Inferior parietal cortex (tissue), 1 donor: ENCODE measurements at regions not wholly inside any gene's neighbourhood (a gene's known extent, or its start where the extent isn't known, plus 50 kb on each side); places are given as distances from the start of the nearest gene placed in this dataset.
"Not testable (repeated sequence)": the region's sequence is repeated elsewhere in the genome, so short reads cannot be mapped to it uniquely, and the experiment has no call there.

Experiments used
- DNase-seq: peaks from one replicate; pipeline ENCODE4 v3.0.0-alpha.2; 2016; ENCODE audit errors: extremely low spot score

DNA sequence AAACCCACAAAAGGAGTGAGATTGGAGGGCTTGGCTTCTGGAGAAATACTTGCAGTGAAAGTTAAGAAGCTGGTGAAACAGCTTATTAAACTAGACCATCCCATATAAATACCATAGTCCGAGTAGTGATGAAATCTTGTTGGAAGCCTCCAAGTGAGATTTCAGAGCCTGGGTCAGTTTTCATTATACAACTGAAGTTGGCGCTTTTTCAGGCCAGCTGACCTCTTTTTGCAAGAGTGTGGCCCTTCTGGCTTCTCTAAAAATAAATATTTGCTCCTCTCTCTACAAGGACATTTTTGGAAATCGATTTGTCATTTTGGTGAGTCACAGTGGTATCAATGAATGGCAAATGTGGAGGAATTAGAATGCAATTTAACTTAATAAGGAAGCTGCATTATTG is 51.2 kb upstream of the THRB start:
- DNase-seq, result no peak

DNA sequence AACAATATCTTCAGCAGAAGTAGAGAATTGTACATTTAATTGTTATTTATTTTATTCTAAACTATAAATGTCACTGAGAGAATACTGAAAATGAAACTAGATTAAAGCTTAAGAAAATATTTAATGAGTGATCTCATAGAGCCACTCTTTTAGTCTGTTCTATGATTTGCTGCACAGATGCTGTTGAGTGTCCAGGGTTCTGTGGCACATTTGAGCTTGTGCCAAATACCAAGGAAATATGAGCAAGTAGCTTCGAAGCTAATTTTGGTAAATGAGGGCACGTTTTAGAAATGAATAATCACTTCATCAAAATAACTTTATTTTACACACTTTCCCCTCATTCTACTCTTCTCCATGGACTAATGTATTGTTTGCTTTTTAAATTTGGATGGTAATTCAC is 53.6 kb upstream of the THRB start:
- DNase-seq, result no peak

DNA sequence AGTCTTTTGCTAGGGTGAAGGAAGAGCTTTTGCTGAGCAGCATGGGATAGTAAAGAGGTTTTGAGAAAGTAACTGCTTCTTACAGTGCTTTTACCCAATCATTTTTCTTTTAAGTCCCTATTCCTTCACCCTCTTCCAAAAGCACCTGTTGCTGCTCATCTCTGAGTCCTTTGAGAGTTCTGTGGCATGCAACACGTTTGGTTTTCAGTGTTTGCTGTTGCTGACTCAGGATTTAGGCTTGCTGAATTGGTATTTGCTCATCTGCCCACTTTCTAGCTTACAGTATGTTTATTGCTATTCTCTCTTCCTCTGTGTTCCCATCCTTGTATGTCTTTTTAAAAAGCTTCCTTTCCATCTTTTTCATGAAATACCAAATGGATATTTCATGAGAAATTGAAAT is 55.9 kb upstream of the THRB start:
- DNase-seq, result no peak

DNA sequence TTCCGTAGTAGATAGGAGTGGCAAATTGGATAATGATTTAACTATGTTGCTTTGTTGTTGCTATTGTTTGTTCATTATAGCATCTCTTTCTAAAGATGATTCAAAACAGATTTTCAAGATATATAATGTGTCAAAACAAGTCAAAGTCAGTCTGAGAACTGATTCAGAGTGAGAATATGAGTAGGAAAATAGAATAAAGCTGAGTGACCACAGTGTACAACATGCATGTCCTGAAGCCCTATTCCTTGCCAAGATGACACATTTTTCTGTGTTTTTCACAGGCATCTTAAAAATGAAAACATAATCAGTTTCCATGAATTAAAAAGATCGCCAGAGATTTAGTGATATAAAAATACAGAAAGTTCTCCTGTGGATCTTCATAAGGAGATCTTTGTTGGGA is 57.0 kb upstream of the THRB start:
- no peak for DNase-seq

DNA sequence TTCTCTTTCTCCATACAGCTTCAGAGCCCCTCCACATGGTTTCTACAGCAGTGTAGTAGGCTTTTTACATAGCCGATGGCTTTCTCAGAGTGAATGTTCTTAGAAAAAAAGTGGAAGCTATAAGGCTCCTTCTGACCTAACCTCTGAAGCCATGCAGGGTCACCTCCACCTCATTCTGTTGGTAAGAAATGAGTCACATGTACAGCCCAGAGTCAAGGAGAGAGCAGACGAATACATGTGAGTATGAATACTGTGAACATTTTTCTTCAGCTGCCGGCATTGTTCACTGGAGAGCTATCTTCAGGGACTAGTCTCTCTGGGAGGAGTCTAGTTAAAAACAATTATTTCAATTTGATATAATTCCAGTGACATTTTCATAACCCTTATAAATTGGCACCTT is 68.2 kb upstream of the THRB start:
- DNase-seq, result no peak

DNA sequence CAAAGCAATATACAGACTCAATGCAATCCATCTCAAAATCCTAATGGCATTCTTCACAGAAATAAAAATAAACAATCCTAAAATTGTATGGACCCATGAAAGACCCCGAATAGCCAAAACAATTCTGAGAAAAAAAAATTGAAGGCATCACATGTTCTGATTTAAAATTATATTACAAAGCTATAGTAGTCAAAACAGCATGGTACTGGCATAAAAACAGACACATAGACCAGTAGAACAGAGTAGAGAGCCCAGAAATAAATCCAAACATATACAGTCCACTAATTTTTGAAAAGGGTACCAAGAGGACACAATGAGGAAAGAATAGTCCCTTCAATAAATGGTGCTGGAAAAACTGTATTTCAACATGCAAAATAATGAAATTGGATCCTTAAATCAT is 70.4 kb upstream of the THRB start:
- DNase-seq, result no peak

DNA sequence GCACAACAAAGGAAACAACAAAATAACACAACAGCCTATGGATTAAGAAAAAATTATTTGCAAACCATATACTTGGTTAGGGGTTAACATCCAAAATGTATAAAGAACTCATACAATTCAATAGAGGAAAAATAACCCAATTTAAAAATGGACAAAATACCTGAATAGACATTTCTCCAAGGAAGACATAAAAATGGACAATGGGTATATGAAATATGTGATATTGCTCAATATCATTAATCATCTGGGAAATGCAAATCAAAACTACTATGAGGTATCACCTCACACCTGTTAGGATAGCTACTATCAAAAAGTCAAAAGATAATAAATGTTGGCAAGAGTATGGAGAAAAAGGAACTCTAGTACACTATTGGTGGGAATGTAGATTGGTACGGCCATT is 71.0 kb upstream of the THRB start:
- no peak for DNase-seq

DNA sequence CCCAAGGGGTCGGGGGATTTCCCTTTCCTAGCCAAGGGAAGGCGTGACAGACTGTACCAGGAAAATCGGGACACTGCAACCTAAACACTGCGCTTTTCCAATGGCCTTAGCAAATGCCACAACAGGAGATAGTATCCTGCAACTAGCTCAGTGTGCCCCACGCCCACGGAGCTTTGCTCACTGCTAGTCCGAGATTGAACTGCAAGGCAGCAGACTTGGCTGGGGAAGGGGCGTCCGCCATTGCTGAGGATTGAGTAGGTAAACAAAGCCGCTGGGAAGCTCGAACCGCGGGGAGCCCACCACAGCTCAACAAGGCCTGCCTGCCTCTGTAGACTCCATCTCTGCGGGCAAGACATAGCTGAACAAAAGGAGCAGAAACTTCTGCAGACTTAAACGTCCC is 72.3 kb upstream of the THRB start:
- DNase-seq, result no peak

DNA sequence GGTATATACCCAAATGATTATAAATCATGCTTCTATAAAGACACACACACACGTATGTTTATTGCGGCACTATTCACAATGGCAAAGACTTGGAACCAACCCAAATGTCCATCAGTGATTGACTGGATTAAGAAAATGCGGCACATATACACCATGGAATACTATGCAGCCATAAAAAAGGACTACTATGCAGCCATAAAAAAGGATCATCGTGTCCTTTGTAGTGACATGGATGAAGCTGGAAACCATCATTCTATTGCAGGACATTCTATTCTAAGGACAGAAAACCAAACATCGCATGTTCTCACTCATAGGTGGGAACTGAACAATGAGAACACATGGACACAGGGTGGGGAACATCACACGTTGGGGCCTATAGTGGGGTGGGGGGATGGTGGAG is 77.8 kb upstream of the THRB start:
- not testable (repeated sequence) for DNase-seq

DNA sequence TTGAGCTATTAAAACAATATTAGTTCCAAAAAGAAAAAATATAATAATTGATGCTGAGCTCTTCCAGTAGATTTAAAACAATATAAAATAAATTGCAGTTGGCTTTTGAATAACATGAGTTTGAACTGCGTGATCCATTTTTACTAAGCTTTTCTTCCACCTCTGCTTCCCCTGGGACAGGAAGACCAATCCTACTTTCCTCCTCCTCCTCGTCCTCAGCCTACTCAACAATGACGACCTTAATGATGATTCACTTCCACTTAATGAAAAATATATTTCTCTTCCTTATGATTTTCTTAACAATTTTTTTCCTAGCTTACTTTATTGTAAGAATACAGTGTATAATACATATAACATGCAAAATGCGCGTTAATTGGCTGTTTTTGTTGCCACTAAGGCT is 78.9 kb upstream of the THRB start:
- DNase-seq, result no peak

DNA sequence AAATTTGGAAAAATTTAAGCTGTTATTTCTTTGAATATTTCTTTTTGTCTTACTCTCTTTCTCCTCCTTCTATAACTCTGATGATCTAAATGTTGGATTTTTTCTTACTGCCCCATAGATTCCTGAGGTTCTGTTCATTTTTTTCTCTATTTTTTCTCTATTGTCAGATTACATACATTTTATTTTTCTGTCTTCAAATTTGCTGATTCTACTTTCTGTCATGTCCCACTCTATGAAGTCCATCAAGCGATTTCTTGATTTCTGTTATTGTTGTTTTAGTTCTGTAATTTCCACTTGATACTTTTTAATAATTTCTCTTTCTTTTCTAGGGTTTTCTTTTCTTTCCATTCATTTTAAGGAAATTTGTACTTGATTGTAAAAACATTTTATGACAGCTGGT is 83.7 kb upstream of the THRB start:
- DNase-seq, result no peak

DNA sequence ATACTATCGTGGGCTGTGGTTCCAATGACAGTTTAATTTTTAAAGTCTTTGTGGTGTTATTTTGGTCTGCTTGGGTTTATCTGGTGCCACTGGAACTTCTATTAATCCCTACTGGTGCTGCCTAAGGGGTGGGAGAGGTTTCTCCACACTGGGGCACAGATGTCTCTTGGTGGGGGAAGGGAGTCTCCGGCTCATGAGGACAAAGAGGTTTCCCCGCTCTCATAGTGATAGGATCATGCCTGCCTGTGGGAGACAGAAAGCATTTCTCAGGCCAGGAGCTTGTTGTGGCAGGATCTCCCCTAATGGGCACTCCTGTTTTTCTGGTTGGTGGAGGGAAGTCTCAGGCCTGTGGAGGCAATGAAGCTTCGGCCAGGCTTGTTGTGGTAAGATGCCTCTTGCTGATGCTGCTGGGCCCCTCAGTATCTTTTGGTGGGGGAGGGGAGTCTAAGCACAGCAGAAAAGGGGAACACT is 84.3 kb upstream of the THRB start:
- DNase-seq, result no peak

DNA sequence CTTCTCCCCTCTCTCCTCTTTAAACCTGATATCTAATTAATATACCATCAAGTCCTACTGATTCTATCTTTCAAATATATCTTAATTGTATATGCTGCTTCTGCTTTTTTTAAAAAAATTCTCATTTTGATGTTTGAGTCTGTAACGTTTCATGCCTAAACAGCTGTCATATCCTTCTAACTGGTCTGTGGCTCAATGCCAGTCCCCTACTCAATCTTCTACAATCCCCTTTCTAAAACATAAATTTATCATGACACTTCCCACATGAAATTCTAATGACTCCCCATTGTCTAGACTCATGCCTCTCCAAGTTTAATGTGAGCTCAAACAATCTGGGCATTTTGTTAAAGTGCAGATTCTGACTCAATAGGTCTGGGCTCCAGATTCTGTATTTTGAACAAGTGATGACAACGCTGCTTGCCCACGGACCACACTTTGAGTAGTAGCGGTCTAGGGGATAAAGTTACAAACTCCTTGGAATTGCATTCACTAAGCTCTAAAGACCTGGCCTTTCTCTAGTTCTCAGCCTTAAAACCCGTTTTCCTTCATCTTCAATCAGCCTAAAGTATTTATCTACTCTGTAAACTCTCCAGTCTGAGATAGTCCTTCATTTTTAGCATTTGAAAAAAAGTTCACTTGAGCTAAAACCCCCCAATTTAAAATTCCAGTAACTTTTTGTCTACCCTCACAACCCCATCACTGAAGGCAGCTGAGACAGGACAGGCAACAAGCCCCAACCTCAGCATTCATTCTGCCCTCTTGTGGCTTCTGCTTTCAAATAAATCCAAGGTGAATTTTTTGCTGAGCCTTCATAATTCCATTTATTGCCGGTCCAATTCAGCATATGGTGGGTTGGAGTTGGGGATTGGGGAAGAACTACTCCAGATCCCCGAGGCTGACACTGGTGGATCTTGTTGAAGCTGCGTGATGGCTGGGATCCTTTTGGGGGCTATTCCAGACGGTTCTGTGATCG is 88.1 kb upstream of the THRB start:
- no peak for DNase-seq

DNA sequence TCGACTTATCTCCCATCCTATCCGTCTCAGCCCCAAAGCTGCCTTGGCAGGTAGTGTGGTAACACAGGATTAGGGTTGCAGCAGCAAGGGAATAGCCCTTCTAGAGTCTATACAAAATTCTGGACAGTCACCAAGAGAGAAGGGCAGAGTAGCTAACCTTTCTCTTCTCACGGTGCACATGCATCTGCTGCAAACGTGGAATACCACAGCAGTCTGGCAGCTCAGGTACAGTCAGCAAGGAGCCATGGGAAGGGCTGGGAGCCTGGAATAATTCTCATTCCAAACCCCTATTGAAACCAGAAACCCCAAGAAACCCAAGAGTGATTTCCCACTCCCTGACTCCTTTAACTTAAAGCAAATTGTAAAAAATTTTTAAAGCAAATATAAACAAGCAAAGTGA is 92.3 kb upstream of the THRB start:
- no peak for DNase-seq

DNA sequence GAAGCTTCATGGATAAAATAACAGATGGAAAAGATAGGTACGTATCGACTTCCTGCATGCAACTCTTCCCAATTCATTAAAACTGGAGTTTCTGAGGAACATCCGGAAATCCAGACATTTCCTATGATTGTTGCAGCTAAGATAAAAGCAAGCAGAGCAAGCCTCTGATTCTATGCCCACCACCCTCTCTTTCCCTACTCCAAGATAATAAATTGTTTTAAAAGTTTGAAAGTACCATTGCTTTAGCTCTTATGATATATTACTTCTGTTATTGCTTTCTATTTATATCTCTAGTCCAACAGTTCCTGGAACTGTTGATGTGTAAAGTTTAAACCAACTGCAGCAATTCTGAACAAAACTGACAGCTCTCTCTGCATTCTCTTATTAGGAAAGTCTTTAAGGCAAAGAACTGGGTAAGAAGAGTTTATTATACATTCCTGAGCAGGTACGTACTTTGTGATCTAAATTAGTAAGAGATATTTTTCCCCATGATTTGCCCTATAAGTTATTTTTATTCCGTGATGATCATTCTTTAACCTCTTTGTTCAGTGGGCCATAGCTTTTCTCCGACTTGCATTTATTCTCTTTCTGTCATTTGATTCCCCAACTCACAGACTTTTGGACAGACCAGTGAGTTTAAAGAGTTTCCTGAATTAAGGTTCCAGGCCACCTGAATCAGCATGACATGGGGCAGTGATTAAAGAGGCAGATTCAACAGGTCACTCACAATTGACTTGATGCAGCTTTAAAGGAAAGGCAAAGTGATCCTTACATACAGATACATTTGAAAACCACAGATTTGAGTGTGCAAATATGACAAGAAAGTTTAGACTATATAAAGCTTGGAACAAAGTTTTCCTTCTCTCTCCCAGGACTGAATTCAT is 94.2 kb upstream of the THRB start:
- no peak for DNase-seq

DNA sequence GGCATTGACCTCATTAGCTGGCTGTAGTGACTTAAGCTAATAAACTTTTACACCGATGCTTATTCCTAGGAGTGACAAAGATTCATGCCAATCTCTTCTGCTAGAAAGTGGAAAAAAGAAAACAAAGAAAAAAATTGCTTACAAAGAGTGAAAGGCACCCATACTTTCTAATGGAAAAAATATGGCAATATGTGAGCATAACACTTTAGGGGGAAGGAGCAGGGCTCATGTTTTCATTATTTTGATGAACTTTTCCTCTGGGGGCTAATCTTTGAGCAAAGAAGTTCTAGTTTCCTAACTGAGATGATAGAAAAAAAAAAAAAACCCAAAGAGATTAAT is 94.8 kb upstream of the THRB start:
- no peak for DNase-seq

DNA sequence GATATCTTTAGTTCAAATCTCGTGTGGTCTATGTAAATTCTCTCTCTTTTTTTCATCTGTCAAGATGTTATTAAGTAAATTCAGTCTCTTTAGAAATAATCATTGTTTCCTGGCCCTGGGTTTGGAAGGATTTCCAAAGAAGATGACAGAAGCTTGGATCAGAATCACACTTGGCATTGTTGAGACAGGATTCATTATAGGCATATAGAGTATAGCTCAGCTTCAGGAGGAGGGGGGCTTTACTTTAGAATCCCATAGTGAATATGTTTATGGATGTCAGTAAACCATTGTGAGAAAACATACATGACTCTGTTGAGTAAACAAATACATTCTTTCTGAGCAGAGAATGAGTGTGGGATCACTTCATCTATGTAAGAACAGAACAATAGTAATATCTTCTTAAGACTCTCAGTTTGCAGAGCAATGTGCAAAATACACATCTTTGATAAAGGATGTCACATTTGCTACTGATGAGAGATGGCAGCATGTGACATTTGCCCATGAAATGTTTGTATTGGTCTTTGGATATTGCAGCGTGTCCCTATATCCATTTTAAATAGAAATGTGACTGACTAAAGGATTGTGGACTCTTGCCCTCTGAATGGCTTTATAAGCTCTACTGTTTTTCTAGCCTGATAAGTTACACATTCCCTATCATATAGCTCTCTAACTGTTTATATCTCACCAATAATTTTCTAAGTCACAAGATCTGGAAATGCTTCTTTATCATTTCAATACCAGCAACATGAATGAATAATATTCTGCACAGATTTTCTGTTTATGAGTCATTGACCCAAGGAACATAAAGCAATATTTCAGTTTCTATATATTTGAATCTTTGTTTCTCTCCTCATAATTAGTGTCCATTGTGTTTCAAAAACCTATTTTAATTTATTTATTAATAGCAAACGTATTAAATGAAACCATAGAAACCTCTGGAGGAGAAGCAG is 95.6 kb upstream of the THRB start:
- DNase-seq, result no peak

DNA sequence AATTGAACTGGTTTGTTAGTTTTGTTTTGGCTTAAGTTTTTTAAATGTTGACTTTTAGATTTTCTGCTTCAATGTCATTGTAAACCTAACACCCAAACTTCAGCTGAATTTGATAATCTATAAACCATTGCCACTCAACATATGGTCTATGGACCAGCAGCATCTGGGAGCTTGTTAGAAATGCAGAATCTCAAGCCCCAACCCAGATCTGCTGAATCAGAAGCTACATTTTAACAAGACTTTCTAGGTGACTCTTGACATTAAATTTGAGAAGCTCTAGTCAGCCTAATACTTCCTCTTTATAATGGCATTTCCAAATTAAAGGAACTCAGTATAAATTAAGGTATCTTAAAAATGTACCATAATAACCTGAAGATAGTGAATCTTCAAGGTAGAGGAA is 96.5 kb upstream of the THRB start:
- DNase-seq, result no peak

DNA sequence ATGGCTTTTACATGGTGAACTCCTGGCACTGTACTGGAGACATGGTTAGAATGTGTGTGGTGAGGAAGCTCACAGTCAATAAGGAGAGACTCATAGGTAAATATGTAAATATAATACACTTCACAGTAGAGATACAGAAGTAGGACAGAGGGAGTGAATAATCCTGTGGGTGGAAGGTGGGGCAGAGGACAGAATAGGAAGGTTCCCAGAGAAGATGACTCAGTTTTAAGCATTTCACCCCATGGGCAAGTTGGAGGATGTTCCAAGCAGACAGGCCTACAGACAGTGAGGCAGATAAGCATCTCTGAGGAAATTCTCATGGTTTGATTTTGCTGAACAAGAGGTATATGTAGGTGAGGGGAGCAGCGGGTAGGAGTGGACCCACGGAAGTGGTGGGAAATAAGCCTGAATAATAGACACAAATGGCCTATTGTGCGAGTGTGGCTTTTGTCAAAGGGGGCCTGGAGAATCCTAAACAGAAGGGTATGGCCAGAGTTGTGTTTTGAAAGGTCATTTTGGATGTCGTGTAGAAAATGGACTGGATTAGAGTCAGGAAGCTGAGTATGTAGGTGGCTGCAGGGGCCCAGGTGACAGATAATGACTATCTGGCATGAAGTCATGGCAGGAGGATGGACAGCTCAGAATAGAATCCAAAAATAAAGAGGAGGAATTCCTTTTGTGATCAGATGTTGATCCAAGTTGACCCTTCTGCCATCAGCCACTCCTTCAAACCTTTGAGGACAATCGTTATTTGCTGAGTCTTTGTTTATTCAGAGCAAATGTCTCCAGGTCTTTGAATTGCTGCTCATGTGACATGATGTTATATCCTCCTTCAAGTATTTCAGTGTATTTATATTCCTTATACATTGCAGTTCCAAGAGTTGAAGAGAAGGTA is 97.3 kb upstream of the THRB start:
- DNase-seq, result no peak

DNA sequence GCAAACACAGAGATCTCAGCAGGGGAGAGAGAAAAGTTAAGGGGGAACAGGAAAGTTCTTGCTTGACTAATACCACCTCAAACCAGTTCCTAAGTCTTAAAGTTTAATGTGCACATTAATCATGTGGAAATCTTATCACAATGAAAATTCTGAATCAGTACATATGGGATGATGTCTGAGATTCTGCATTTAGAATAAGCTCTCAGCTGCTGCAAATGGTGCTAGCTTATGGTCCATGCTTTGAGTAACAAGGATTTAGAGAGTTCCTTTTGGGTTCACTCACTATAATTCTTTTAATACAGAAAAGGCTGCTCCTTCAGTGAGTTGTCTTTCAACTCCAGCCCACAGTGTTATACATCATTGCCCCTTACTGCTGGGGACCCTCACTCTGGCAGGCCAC is 99.5 kb upstream of the THRB start:
- DNase-seq, result no peak

DNA sequence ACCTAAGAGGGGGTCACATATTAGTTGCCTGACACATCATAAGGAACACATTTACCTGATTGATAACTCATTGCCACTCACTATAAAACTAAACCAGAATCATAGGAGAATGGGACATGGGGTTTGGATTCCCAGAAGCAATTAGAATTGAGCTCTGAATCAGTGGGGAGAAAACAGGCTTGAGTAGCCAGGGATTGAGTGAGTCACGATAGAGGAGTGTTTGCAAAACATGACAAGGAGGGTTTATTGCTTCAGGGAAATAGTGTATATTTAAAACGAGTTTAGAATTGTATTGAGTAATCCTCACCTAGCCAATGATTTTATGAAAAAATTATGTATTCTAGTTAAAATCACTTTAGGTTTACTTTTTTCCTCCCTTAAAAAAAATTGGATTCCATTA is 101.1 kb upstream of the THRB start:
- no peak for DNase-seq
